ENCODE measurements at regions not wholly inside any gene's neighbourhood (a gene's known extent, or its start where the extent isn't known, plus 50 kb on each side); places are given as distances from the start of the nearest gene placed in this dataset.

- ATAC-seq = no peak
- Mint-ChIP-seq H3K27me3 (ENCODE audit: low read depth) (no peaks in the 10 kb centered on the region; the same call in 1 of the 2 replicates), H3K4me3 (no peak overlapping the region), H3K27ac (no peak overlapping the region; the same call in 1 of the 2 replicates), H3K4me1 (peaks cover 3% of the 10 kb centered on the region), H3K36me3 (no peaks in the 10 kb centered on the region), H3K9me3 (peaks cover 5% of the 10 kb centered on the region; the same call in 1 of the 2 replicates)
- TF ChIP-seq TEAD1 (CRISPR knock-in tag; IDR thresholded peaks at IDR 0.05) (no peak), FOXJ3 (CRISPR knock-in tag; IDR thresholded peaks at IDR 0.05; ENCODE audit: borderline replicate concordance) (no peak), GTF2I (CRISPR knock-in tag; conservative IDR thresholded peaks at IDR 0.05) (no peak), SP1 (CRISPR knock-in tag; conservative IDR thresholded peaks at IDR 0.05) (no peak), ARID4B (CRISPR knock-in tag; IDR thresholded peaks at IDR 0.05; ENCODE audit: borderline replicate concordance) (no peak), ZMAT4 (CRISPR knock-in tag; IDR thresholded peaks at IDR 0.05) (no peak), TEAD4 (CRISPR knock-in tag; IDR thresholded peaks at IDR 0.05) (no peak), E2F4 (CRISPR knock-in tag; IDR thresholded peaks at IDR 0.05; ENCODE audit: borderline replicate concordance, low read depth) (no peak)
- DNase-seq (ENCODE audit: low spot score) = no peak
- POLR2A ChIA-PET = no interaction called here
- CTCF ChIA-PET = no interaction called here
Observed at GRCh38 chr2:128526455-128526976, 207.8 kb upstream of the HS6ST1 start.

- ATAC-seq (no peak), DNase-seq (ENCODE audit: low spot score) (no peak)
- Mint-ChIP-seq H3K36me3 (no peaks in the 10 kb centered on the region), H3K4me3 (no peak overlapping the region), H3K27me3 (ENCODE audit: low read depth) (no peaks in the 10 kb centered on the region; the same call in 1 of the 2 replicates), H3K9me3 (peaks cover 5% of the 10 kb centered on the region; the same call in 1 of the 2 replicates), H3K4me1 (peaks cover 3% of the 10 kb centered on the region), H3K27ac (no peak overlapping the region)
- ChIA-PET POLR2A (interaction anchor here (0.7 kb wide), 1 partner anchor 16 kb away, joined by 3 read pairs; no protein-coding TSS in a partner anchor), CTCF (no interaction called here)
- no peak for TF ChIP-seq ATF3 (CRISPR knock-in tag; conservative IDR thresholded peaks at IDR 0.05)
- TF ChIP-seq TCF7 (CRISPR knock-in tag; IDR thresholded peaks at IDR 0.05; ENCODE audit: low read depth) = no peak
- TF ChIP-seq CBFB (CRISPR knock-in tag; IDR thresholded peaks at IDR 0.05; ENCODE audit: low read depth) = no peak
- TF ChIP-seq ARID4B (CRISPR knock-in tag; IDR thresholded peaks at IDR 0.05; ENCODE audit: borderline replicate concordance) = no peak
- no peak for TF ChIP-seq OVOL2 (CRISPR knock-in tag; IDR thresholded peaks at IDR 0.05; ENCODE audit: borderline replicate concordance)
- TF ChIP-seq ZNF138 (CRISPR knock-in tag; conservative IDR thresholded peaks at IDR 0.05) = no peak
- TF ChIP-seq RELA (CRISPR knock-in tag; IDR thresholded peaks at IDR 0.05; ENCODE audit: borderline replicate concordance) = no peak
- TF ChIP-seq FOXK1 (CRISPR knock-in tag; IDR thresholded peaks at IDR 0.05) = no peak
- TF ChIP-seq ATF1 (CRISPR knock-in tag; IDR thresholded peaks at IDR 0.05) = no peak
- TF ChIP-seq SOX15 (CRISPR knock-in tag; IDR thresholded peaks at IDR 0.05) = no peak
- TF ChIP-seq ZNF281 (CRISPR knock-in tag; IDR thresholded peaks at IDR 0.05) = no peak
- TF ChIP-seq FOXP1 (CRISPR knock-in tag; IDR thresholded peaks at IDR 0.05; ENCODE audit: borderline replicate concordance) = no peak
- no peak for TF ChIP-seq CREM (CRISPR knock-in tag; IDR thresholded peaks at IDR 0.05)
Observed at GRCh38 chr2:128528133-128528532, 209.5 kb upstream of the HS6ST1 start.
